Ovary (tissue), 7 donors: ENCODE measurements at regions not wholly inside any gene's neighbourhood (a gene's known extent, or its start where the extent isn't known, plus 50 kb on each side); places are given as distances from the start of the nearest gene placed in this dataset.

Experiments
- DNase-seq, 5 donors: peaks; one replicate each; pipeline ENCODE4 v3.0.0-alpha.2; 2019 to 2020
- H3K27ac ChIP-seq, 2 donors: fragments of 200-600 bp; one replicate each; pipeline versions ENCODE4 v1.5.1 to v1.8.0; 2019 to 2022
- H3K27me3 ChIP-seq: fragments of 200-600 bp; one replicate; pipeline ENCODE4 v1.8.0; 2022
- H3K36me3 ChIP-seq: fragments of 200-600 bp; sonication (generic); one replicate; pipeline ENCODE4 v1.5.1; 2019
- H3K4me1 ChIP-seq: one replicate; pipeline ENCODE4 v1.8.1; 2013; ENCODE audit warnings: mild to moderate bottlenecking, moderate library complexity; ENCODE audit not compliant: insufficient read depth
- H3K4me3 ChIP-seq: fragments of 200-600 bp; sonication (generic); one replicate; pipeline ENCODE4 v1.5.1; 2017
- H3K9me3 ChIP-seq, 2 donors: fragments of 200-600 bp in 1 of 2; sonication (generic) in 1 of 2; one replicate each; pipeline versions ENCODE4 v1.5.1 to v1.8.1; 2013 to 2019; ENCODE audit warnings: mild to moderate bottlenecking in 1 of 2, moderate library complexity in 1 of 2
- EP300 ChIP-seq: sonication (generic); formaldehyde crosslinking; IDR thresholded peaks from one replicate; pipeline ENCODE4 v1.6.1; 2017; ENCODE audit warnings: antibody characterized with exemption
- POLR2A ChIP-seq: fragments of 450-650 bp; IDR thresholded peaks from one replicate; pipeline ENCODE4 v1.6.1; 2017; ENCODE audit warnings: antibody characterized with exemption, mild to moderate bottlenecking, moderate library complexity
- WGBS, 3 donors: extraction: QIAGEN DNeasy Blood & Tissue Kit in 1 of 3; methylation state at CpG; one replicate each; pipeline versions ENCODE4 v1.1.5 to v1.1.7; 2013 to 2017; 5-methylcytosine and 5-hydroxymethylcytosine counted together
- intact Hi-C, 4 donors: fragments of 100-400 bp; cut with DNase I; formaldehyde crosslinking; loops; one replicate each; pipeline versions ENCODE4 v1.11.0 to v1.15.1; 2022 to 2023
- TF ChIP-seq, protein P1 (sequence below), 3 donors: fragments of 450-650 bp in 2 of 3; fragments of 200-600 bp in 1 of 3; IDR thresholded peaks; one replicate each; pipeline versions ENCODE4 v1.5.1 to v1.8.0; 2016 to 2022; ENCODE audit warnings: antibody characterized with exemption in 3 of 3, mild to moderate bottlenecking in 1 of 3
- donor health status: DM: no; HTN: no; CAD: no; lungs with moderate emphysema.
- donor health status: DM: no; HTN: no; CAD: no.
- donor health status: Bipolar disorder and iron deficiency.
- donor health status: DM: no; HTN: no; CAD: no.
- donor health status: DM: yes; HTN: yes; CAD: no.

DNA sequence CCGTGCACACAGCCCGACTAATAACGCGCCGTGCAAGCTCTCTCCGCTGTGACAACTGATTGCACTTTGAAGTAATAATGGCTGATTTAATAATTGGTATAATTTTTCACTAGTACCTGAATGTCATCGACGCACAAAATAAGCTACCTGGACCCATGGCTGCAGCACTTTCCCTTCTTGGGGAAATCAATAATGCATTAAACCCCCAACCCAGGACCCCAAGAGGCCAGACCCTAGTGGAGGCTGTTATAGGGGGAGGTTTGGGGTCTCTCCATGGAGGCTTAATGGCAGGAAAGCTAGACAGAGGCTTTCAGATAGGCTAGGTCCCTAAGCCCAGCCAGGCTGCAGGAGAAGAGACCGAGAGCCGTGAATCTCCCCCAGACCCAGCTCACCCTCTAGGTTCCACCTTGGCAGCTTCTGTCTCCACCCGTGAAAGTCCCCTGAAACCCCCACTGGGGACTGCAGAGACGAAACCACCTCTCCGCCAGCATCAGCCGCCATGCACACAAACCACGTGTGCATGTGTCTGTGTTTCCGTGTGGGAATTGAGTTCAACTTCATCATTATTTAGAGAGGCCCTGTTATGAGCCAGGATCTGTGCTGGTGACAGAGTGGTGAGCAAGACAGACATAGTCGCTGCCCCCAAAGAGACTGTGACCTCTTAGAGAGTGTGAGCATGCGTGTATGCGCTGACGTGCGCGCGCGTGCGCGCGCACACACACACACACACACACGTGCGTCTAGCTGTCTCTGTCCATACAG, 168.6 kb upstream of the MVB12B start:
- WGBS, 3 donors = 72 to 79% (median 74%) methylated on average over 29 of the region's 29 CpGs
- Histone ChIP-seq H3K4me1 (no peaks in the 10 kb centered on the region), H3K36me3 (no peaks in the 10 kb centered on the region), H3K9me3 (no peaks in the 10 kb centered on the region), H3K27ac (no peak overlapping the region), H3K4me3 (no peak overlapping the region), H3K27me3 (no peaks in the 10 kb centered on the region)
- intact Hi-C loops = no loop called here
- DNase-seq = peak in 1 of 5 donors; percentile 10
- TF ChIP-seq EP300 (no peak), POLR2A (no peak)
- TF ChIP-seq, protein P1, sequence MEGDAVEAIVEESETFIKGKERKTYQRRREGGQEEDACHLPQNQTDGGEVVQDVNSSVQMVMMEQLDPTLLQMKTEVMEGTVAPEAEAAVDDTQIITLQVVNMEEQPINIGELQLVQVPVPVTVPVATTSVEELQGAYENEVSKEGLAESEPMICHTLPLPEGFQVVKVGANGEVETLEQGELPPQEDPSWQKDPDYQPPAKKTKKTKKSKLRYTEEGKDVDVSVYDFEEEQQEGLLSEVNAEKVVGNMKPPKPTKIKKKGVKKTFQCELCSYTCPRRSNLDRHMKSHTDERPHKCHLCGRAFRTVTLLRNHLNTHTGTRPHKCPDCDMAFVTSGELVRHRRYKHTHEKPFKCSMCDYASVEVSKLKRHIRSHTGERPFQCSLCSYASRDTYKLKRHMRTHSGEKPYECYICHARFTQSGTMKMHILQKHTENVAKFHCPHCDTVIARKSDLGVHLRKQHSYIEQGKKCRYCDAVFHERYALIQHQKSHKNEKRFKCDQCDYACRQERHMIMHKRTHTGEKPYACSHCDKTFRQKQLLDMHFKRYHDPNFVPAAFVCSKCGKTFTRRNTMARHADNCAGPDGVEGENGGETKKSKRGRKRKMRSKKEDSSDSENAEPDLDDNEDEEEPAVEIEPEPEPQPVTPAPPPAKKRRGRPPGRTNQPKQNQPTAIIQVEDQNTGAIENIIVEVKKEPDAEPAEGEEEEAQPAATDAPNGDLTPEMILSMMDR (IDR thresholded peaks at IDR 0.05) = no peak

DNA sequence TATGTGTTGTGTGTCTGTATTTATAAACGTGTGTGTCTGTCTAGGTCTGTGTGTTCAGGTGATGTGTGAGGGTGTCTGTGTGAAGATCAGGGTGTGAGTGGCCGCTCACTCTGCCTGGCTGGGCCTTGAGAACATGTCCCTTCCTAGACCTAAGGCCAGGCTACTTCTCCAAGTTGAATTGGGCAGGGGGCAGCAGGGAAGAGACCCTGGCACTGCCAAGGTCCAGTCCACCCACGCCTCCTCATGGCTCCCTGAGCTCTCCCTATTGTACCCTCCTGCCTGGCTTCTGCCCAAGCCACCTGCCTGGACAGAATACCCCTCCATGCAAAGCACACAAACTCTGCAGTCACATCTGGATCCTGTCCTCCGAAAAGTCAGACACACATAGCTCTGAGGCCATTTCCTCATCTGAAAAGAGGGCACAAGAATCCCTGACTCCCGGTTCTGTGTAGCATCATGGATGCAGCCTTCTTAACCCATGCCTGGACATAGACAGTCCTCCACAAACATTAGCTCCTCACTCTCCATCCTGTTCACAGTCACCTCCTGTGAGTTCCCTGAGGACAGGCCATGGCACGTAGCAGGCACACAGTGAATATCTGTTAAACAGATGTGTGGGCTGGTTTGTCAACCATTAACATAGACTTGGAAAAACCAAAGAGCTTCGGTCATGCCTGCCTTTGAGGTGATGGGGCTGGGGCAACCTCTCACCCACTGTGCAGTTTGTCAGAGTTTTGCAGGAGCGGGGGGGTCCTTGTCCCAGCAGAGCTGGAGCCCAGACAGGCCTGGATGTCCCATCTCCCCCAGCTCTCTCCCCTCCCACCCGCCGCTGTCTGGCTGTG, 167.8 kb upstream of the MVB12B start:
- 60 to 64% (median 63%) methylated on average over 10 of the region's 10 CpGs for WGBS, 3 donors
- TF ChIP-seq POLR2A = no peak
- TF ChIP-seq, protein P1 (IDR thresholded peaks at IDR 0.05) = no peak
- no peak for TF ChIP-seq EP300
- no peaks in the 10 kb centered on the region for H3K36me3 ChIP-seq
- H3K4me3 ChIP-seq = no peak overlapping the region
- H3K27me3 ChIP-seq = no peaks in the 10 kb centered on the region
- no peaks in the 10 kb centered on the region for H3K4me1 ChIP-seq
- peak in 1 of 5 donors; percentile 8 for DNase-seq
- no peaks in the 10 kb centered on the region for H3K9me3 ChIP-seq
- no peak overlapping the region for H3K27ac ChIP-seq
- intact Hi-C loops = no loop called here

DNA sequence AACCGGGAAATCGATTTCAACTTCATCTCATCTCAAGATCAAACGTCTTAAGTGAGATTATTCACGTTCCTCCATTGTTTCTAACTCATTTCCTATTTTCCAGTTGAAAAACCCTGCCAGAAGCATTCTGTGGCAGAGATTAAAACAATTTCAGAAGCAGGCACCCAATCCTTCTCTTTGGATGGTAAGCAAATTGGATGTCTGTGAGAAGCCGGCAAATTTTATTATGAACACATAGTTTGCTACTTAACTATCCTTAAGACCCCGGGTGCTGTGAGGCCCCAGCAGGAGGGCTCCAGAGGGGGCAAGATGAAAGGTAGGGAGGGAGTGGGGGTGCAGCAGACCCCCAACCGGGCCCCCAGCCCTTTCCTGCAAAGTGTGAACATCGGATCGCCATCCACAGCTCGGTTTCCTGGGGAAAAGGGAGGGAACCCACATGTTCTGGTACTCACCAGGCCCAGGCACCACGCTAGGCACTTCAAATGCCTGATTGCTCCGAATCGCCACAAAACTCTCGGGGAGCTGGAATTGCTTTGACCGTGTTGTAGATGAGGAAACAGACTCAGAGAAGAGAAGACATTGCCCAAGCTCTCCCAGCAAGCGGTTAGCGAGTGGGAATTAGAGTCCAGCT, 167.1 kb upstream of the MVB12B start:
- intact Hi-C loops = no loop called here
- WGBS, 3 donors = 69 to 73% (median 69%) methylated on average over 17 of the region's 17 CpGs
- no peak overlapping the region for H3K27ac ChIP-seq
- no peaks in the 10 kb centered on the region for H3K36me3 ChIP-seq
- H3K27me3 ChIP-seq = no peaks in the 10 kb centered on the region
- TF ChIP-seq, protein P1 (IDR thresholded peaks at IDR 0.05) = no peak
- TF ChIP-seq POLR2A = no peak
- TF ChIP-seq EP300 = no peak
- H3K4me3 ChIP-seq = no peak overlapping the region
- no peaks in the 10 kb centered on the region for H3K9me3 ChIP-seq
- peak in 1 of 5 donors; percentile 4 for DNase-seq
- H3K4me1 ChIP-seq = no peaks in the 10 kb centered on the region

DNA sequence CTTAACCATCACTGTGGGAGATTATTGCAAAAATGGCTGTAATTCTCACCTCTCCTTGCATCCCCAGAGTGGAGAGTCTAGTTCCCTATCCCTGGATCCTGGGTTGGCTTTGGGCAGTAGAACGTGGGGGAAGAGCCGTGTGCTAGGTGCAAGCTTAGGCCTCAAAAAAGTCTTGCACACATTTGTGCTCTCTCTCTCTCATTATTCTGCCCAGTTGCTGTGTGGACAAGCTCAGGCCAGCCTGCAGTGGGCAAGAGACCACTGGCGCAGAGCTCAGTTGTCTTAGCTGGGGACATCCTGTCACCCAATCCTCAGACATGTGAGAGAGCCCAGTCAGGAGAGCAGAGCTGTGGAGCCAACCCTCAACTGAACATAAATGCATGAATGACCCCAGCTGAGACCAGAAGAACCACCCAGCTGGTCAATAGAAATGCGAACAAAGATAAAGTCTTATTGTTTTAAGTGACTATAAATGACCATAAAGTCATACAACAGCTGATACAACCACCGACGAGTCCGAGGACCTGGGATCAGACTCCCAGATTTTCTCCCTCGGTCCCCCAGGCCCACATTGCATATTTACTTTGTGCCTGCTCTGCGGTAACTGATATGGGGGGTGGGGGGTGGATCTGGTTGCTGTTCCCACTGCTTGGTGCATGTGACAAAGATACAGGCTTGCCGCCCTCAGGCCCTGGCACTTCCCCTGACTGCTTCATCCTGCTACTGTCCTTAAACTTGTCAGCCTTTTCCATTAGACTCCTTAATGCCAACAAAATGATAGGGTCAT, 166.4 kb upstream of the MVB12B start:
- DNase-seq = no peak
- no peak for TF ChIP-seq EP300
- no peak for TF ChIP-seq POLR2A
- TF ChIP-seq, protein P1 (IDR thresholded peaks at IDR 0.05) = no peak
- whole genome bisulfite sequencing, 3 donors = 88 to 94% (median 91%) methylated on average over 10 of the region's 10 CpGs
- Histone ChIP-seq H3K36me3 (no peaks in the 10 kb centered on the region), H3K4me3 (no peak overlapping the region), H3K4me1 (no peaks in the 10 kb centered on the region), H3K9me3 (no peaks in the 10 kb centered on the region), H3K27ac (no peak overlapping the region), H3K27me3 (no peaks in the 10 kb centered on the region)
- intact Hi-C loops = no loop called here
